ENCODE measurements at regions not wholly inside any gene's neighbourhood (a gene's known extent, or its start where the extent isn't known, plus 50 kb on each side); places are given as distances from the start of the nearest gene placed in this dataset.
"Not testable (repeated sequence)": the region's sequence is repeated elsewhere in the genome, so short reads cannot be mapped to it uniquely, and the experiment has no call there.

DNA sequence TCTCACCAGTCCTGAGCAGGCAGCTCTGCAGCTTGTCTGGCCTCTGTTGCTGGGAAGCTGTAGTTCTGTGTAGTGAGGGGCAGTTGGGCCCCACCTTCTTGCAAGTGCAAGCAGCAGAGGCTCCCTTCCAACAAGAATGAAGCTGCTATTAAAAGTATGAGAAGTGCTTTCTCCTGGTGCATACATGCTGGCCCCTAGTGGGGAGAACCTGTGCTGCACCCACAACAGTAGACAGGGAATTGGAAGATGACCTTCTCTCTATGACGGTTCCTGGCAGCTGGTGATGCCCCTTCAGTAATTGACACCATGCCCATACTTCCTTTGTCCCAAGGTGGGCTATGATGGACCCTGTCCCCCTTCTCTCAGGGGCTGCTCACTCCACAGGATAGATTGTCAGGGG lies 141.5 kb downstream of the SPIN4 start:
- not testable (repeated sequence) for H3K9me3 Mint-ChIP-seq, H3K4me1 Mint-ChIP-seq, H3K36me3 Mint-ChIP-seq, H3K4me3 Mint-ChIP-seq, H3K27me3 Mint-ChIP-seq, DNase-seq, H3K27ac Mint-ChIP-seq
- ATAC-seq (replicated peaks) = peak in 1 of 2 donors; percentile 64

DNA sequence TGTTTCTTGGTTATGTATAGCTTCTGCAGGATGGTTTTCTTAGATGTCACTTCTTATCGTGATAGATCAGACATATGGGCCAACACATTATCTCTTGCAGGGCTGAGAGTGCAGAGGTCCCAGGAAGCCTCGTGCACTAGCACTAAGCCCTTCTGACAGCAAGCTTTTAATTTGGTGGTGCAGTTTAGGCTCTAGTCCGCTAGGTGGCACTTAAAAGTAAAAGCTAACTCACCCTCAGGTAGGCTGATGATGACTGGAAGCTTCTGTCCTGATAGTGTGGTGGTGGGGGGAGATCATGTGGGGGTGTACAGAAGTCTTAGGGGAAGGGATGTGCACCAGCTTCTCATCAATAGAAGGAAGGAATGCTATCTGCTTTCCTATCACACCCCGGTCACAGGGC lies 142.0 kb downstream of the SPIN4 start:
- H3K27me3 Mint-ChIP-seq, H3K9me3 Mint-ChIP-seq, H3K36me3 Mint-ChIP-seq, H3K27ac Mint-ChIP-seq, H3K4me1 Mint-ChIP-seq, DNase-seq, H3K4me3 Mint-ChIP-seq: not testable (repeated sequence)
- ATAC-seq (replicated peaks) = peak; percentile 41 to 65

DNA sequence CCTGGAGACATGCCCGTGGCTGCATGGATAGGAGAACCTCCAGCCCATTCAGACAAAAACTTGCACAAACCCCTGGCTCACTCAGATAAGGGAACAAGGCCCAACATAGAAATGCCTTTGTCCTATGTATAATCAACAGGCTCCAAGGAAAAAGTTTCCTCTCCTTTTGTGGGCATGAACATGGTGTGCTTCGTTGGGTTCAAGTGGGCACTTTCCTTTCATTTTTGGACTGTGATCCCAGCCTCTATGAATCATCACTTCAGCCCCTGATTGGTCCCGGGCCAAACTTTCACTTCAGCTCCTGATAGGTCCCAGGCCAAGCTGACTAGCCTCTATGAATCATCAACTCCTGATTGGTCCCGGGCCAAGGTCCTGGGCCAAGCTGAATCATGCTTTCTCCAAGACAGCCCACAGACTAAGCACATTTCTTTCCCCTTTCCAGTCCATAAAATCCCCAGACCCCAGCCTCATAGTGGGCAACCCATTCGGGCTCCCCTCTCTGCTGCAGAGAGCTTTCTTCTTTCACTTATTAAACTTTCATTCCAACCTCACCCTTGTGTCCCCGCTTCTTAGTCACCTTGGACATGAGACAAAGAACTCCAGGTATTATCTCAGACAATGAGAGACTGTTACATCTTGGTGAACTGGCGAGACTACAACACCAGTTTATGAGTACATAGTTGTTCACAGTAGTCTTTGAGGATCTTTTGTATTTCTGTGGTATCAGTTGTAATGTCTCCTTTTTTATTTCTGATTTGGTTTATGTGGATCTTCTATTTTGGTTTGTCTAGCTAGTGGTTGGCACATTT lies 146.7 kb downstream of the SPIN4 start:
- H3K36me3 Mint-ChIP-seq; H3K27ac Mint-ChIP-seq; H3K4me1 Mint-ChIP-seq; H3K4me3 Mint-ChIP-seq; ATAC-seq (replicated peaks); DNase-seq; H3K27me3 Mint-ChIP-seq; H3K9me3 Mint-ChIP-seq: not testable (repeated sequence)

DNA sequence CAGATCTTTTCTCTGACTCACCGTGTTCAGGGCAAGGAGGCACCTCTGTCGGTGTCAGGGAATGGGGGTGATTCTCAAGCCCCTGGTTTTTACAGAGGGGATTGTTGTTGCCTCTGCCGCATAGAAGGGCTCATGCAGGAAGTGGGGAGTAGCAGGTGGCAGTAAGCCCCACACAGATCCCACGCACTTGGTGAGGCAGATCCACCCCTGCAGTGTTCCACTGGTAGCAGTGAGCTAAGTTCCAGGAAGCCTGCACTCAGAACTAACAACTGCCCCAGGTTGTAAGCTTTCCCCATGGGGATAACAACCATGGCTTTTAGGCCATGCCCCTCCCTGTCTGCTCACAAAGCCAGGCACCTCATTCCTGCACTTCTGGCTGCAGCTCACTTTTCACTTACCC lies 149.1 kb downstream of the SPIN4 start:
- H3K4me1 Mint-ChIP-seq; H3K9me3 Mint-ChIP-seq; H3K36me3 Mint-ChIP-seq; H3K27me3 Mint-ChIP-seq; ATAC-seq (replicated peaks); H3K4me3 Mint-ChIP-seq; H3K27ac Mint-ChIP-seq; DNase-seq: not testable (repeated sequence)

DNA sequence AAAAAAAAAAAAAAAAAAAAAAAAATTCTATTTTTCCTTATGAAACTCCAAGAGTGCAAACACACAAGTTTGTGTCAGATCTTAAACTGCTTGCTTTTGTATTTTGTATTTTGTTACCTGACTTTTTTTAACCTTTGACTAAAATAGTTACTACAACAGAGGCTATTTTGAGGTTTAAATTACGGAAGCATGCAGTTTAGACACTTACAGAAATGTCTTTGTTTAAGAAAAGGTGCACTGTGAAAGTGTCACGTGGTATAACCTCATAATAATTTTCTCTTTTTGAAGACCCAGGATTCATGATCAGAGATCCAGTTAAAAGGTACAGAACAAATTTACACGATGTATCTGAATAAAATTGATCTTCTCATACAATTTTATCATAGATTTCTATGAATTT lies 152.4 kb downstream of the SPIN4 start:
- not testable (repeated sequence) for H3K36me3 Mint-ChIP-seq; DNase-seq; H3K27ac Mint-ChIP-seq; H3K27me3 Mint-ChIP-seq; H3K9me3 Mint-ChIP-seq; ATAC-seq (replicated peaks); H3K4me1 Mint-ChIP-seq; H3K4me3 Mint-ChIP-seq

DNA sequence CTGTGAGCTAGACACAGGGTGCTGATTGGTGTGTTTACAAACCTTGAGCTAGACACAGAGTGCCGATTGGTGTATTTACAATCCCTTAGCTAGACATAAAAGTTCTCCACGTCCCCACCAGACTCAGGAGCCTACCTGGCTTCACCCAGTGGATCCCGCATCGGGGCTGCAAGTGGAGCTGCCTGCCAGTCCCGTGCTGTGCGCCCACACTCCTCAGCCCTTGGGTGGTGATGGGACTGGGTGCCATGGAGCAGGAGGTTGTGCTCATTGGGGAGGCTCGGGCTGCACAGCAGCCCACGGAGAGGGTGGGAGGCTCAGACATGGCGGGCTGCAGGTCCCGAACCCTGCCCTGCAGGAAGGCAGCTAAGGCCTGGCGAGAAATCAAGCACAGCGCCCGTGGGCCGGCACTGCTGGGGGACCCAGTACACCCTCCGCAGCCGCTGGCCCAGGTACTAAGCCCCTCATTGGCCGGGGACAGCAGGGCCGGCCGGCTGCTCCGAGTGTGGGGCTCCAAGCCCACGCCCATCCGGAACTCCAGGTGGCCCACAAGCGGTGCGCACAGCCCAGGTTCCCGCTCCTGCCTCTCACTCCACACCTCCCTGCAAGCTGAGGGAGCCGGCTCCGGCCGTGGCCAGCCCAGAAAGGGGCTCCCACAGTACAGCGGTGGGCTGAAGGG lies 158.6 kb downstream of the SPIN4 start:
- not testable (repeated sequence) for ATAC-seq (replicated peaks); H3K9me3 Mint-ChIP-seq; H3K4me3 Mint-ChIP-seq; H3K27ac Mint-ChIP-seq; H3K27me3 Mint-ChIP-seq; H3K36me3 Mint-ChIP-seq; H3K4me1 Mint-ChIP-seq; DNase-seq

DNA sequence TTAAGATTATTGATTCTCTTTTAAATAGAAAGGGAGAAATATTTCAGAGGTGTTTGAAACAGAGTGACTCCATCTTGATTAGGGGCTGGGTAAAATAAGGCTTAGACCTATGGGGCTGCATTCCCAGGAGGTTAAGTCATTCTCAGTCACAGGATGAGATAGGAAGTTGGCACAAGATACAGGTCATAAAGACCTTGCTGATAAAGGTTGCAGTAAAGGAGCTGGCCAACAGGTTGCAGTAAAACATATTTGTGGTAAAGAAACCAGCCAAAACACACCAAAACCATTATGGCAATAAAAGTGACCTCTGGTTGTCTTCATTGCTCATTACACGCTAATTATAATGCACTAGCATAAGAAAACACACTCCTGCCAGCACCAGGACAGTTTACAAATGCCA lies 165.0 kb downstream of the SPIN4 start:
- H3K4me3 Mint-ChIP-seq = no peak overlapping the region
- no peak for ATAC-seq (replicated peaks)
- H3K36me3 Mint-ChIP-seq = peaks cover 3% of the 10 kb centered on the region in 2 donors
- DNase-seq = no peak
- no peaks in the 10 kb centered on the region for H3K27me3 Mint-ChIP-seq
- H3K9me3 Mint-ChIP-seq = peaks cover 1 to 3% of the 10 kb centered on the region in 2 donors
- no peak overlapping the region for H3K27ac Mint-ChIP-seq
- H3K4me1 Mint-ChIP-seq = no peaks in the 10 kb centered on the region

DNA sequence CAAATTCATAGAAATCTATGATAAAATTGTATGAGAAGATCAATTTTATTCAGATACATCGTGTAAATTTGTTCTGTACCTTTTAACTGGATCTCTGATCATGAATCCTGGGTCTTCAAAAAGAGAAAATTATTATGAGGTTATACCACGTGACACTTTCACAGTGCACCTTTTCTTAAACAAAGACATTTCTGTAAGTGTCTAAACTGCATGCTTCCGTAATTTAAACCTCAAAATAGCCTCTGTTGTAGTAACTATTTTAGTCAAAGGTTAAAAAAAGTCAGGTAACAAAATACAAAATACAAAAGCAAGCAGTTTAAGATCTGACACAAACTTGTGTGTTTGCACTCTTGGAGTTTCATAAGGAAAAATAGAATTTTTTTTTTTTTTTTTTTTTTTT lies 171.3 kb downstream of the SPIN4 start:
- not testable (repeated sequence) for DNase-seq; H3K27me3 Mint-ChIP-seq; H3K4me3 Mint-ChIP-seq; H3K36me3 Mint-ChIP-seq; H3K4me1 Mint-ChIP-seq; H3K9me3 Mint-ChIP-seq; ATAC-seq (replicated peaks); H3K27ac Mint-ChIP-seq

DNA sequence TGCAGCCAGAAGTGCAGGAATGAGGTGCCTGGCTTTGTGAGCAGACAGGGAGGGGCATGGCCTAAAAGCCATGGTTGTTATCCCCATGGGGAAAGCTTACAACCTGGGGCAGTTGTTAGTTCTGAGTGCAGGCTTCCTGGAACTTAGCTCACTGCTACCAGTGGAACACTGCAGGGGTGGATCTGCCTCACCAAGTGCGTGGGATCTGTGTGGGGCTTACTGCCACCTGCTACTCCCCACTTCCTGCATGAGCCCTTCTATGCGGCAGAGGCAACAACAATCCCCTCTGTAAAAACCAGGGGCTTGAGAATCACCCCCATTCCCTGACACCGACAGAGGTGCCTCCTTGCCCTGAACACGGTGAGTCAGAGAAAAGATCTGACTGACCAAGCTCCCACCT lies 174.6 kb downstream of the SPIN4 start:
- not testable (repeated sequence) for H3K36me3 Mint-ChIP-seq; H3K4me1 Mint-ChIP-seq; H3K9me3 Mint-ChIP-seq; DNase-seq; H3K27ac Mint-ChIP-seq; ATAC-seq (replicated peaks); H3K4me3 Mint-ChIP-seq; H3K27me3 Mint-ChIP-seq

DNA sequence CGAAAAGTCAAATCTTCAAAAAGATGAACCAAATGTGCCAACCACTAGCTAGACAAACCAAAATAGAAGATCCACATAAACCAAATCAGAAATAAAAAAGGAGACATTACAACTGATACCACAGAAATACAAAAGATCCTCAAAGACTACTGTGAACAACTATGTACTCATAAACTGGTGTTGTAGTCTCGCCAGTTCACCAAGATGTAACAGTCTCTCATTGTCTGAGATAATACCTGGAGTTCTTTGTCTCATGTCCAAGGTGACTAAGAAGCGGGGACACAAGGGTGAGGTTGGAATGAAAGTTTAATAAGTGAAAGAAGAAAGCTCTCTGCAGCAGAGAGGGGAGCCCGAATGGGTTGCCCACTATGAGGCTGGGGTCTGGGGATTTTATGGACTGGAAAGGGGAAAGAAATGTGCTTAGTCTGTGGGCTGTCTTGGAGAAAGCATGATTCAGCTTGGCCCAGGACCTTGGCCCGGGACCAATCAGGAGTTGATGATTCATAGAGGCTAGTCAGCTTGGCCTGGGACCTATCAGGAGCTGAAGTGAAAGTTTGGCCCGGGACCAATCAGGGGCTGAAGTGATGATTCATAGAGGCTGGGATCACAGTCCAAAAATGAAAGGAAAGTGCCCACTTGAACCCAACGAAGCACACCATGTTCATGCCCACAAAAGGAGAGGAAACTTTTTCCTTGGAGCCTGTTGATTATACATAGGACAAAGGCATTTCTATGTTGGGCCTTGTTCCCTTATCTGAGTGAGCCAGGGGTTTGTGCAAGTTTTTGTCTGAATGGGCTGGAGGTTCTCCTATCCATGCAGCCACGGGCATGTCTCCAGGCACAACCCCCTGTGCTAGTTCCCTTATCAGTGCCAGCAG lies 177.1 kb downstream of the SPIN4 start:
- H3K27ac Mint-ChIP-seq; H3K27me3 Mint-ChIP-seq; H3K4me1 Mint-ChIP-seq; DNase-seq; H3K4me3 Mint-ChIP-seq; H3K36me3 Mint-ChIP-seq; ATAC-seq (replicated peaks); H3K9me3 Mint-ChIP-seq: not testable (repeated sequence)

DNA sequence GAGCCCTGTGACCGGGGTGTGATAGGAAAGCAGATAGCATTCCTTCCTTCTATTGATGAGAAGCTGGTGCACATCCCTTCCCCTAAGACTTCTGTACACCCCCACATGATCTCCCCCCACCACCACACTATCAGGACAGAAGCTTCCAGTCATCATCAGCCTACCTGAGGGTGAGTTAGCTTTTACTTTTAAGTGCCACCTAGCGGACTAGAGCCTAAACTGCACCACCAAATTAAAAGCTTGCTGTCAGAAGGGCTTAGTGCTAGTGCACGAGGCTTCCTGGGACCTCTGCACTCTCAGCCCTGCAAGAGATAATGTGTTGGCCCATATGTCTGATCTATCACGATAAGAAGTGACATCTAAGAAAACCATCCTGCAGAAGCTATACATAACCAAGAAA lies 181.7 kb downstream of the SPIN4 start:
- peak in 1 of 2 donors; percentile 54 for ATAC-seq (replicated peaks)
- not testable (repeated sequence) for H3K9me3 Mint-ChIP-seq, H3K27ac Mint-ChIP-seq

DNA sequence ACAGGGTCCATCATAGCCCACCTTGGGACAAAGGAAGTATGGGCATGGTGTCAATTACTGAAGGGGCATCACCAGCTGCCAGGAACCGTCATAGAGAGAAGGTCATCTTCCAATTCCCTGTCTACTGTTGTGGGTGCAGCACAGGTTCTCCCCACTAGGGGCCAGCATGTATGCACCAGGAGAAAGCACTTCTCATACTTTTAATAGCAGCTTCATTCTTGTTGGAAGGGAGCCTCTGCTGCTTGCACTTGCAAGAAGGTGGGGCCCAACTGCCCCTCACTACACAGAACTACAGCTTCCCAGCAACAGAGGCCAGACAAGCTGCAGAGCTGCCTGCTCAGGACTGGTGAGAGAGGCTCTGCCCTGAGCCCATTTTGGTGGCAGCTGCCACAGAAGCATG lies 182.2 kb downstream of the SPIN4 start:
- H3K4me1 Mint-ChIP-seq, H3K9me3 Mint-ChIP-seq, DNase-seq, H3K4me3 Mint-ChIP-seq, H3K36me3 Mint-ChIP-seq, H3K27me3 Mint-ChIP-seq, H3K27ac Mint-ChIP-seq: not testable (repeated sequence)
- peak in 1 of 2 donors; percentile 62 for ATAC-seq (replicated peaks)

More for the DNA sequence above, 181.7 kb downstream of the SPIN4 start:
- H3K27me3 Mint-ChIP-seq, DNase-seq, H3K4me3 Mint-ChIP-seq, H3K36me3 Mint-ChIP-seq, H3K4me1 Mint-ChIP-seq: not testable (repeated sequence)

DNA sequence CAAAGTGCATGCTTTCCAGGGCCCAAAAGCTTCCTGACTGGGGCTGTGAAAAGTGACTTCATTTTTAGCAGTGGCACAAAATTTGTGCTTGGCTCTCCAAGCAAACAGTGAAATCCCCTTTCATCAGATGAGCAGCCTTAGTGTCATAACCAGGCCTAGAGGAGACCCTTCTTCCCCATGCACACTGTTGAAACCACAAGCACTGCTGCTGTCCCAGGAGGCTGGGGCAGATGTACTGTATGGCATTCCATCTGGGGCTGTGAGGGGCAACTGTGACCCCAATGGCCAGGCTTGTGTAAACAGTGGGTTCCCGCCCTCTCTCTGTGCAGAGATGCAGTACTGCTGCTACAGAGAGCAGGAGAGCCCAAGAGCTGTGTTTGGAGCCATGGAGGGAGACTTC lies 184.1 kb downstream of the SPIN4 start:
- not testable (repeated sequence) for DNase-seq; ATAC-seq (replicated peaks); H3K27me3 Mint-ChIP-seq; H3K27ac Mint-ChIP-seq; H3K4me1 Mint-ChIP-seq; H3K36me3 Mint-ChIP-seq; H3K9me3 Mint-ChIP-seq; H3K4me3 Mint-ChIP-seq

DNA sequence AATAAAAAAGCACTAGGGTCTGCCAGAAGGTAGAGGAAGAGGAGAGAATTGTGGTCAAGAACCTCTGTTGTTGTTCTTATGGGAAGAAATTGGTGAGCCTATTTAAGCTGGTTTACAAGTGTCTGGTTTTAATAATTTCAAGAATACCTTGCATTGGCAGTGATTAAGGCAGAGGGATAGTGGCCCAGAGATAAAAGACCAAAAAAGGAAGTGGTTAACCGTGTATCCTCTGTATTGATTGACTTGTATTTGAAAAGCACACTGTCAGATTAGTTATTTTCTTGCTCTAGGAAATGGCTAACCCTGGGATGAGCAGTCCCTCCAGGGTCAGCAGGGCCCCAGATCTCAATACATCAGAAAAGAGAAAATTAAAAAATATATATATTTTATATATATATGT lies 190.1 kb downstream of the SPIN4 start:
- not testable (repeated sequence) for H3K36me3 Mint-ChIP-seq; H3K9me3 Mint-ChIP-seq; H3K4me1 Mint-ChIP-seq; DNase-seq; H3K27me3 Mint-ChIP-seq; H3K4me3 Mint-ChIP-seq; ATAC-seq (replicated peaks); H3K27ac Mint-ChIP-seq

DNA sequence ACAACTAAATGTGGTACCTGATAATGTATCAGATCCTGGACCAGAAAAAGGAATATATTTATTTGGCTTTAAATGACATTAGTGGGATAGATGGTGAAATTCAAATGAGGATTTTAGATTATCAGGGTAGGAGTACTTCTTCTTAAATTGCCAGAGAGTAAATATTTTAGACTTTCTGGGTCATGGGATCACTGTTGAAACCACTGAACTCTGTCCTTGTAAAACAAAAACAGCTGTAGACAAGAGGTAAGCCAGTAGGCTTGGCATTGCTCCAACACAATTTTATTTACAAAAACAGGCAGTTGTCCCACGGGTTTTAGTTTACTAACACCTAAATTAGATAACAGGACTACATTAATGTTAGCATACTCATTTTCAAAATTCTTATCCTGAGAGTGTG lies 190.8 kb downstream of the SPIN4 start:
- not testable (repeated sequence) for ATAC-seq (replicated peaks); H3K36me3 Mint-ChIP-seq; H3K9me3 Mint-ChIP-seq; H3K4me1 Mint-ChIP-seq; H3K27ac Mint-ChIP-seq; DNase-seq; H3K4me3 Mint-ChIP-seq; H3K27me3 Mint-ChIP-seq

Data from stimulated activated naive B cell treated with anti-CD40 and anti-IgM and Interleukin-4, amounts not matched to agents 10 μg/mL and 1 μg/mL and 100 μg/mL, for 72 hours (primary cell).